Mucosa of gallbladder (tissue), 1 donor: ENCODE measurements at regions not wholly inside any gene's neighbourhood (a gene's known extent, or its start where the extent isn't known, plus 50 kb on each side); places are given as distances from the start of the nearest gene placed in this dataset.

Experiments
- DNase-seq: peaks from one replicate; pipeline ENCODE4 v3.0.0-alpha.2; 2020; ENCODE audit warnings: low spot score
- donor health status: DM: no; HTN: no; CAD: no.

DNA sequence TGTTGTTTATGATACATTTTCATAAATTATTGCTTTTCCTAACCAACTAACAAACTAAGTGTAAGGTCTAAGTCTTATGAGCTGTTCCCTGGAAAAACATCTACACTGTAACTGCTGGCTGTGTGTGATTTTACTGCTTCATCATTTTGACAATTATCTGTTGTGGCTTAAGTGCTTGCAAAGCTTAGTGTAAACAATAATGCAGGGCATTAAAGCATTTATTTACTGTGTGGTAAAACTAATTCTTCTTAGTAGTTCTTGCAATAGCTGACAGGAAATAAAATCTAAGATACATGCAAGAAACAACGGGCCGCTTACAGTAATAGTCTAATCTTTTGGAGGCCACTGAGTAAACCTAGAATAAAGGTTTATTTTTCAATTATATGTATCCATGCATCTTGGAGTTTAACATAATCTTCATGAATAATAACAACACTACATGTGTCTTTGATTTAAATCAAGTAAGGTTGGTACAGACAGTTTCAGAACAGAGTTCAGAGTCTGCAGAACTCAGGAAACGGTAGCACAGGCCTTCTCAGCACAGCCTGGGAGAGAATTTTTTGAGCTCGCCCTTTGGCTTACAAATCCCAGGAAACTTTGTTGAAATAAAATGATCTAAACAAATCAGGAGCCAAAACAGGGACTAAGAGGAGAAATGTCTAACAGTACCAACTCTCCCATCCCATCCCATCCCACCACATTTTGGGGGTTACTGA lies 473.1 kb downstream of the NR2F1-AS1 start:
- no peak for DNase-seq

DNA sequence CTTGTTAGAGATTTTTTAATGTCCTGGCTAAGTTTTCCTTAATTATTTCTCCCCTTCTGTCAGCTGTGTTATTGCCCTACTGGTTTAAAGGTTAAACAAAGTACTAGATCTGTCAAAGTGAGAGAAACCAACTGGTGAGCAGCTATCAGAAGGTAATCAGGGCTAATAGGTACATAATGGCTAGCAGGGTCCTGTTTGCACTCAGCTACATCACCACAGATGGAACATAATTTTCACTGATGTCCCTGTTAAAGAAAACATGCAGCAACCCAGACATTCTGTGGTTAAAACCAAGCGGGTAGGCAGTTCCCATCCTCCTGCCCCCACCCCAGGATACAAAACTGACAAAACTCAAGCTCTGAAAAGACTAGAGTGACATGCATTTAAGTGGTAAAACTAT lies 473.9 kb downstream of the NR2F1-AS1 start:
- no peak for DNase-seq

DNA sequence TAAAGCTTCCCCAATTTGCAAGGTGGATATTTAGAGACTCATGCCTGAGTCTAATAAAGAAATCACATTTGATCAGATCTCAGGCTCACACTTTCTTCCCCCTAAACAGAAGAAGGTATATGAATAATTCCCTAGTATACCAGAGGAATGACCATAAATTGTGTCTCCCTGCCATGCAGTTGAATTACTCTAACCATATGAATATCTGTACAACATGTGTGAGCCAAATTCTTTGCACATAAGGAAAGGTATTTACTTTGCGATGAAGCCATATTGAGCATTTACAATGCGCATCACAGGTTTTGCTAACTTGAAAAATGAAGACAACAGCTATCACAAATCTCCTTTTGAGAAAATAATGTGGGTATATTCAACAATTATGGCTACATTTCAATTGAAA lies 479.4 kb downstream of the NR2F1-AS1 start:
- no peak for DNase-seq

DNA sequence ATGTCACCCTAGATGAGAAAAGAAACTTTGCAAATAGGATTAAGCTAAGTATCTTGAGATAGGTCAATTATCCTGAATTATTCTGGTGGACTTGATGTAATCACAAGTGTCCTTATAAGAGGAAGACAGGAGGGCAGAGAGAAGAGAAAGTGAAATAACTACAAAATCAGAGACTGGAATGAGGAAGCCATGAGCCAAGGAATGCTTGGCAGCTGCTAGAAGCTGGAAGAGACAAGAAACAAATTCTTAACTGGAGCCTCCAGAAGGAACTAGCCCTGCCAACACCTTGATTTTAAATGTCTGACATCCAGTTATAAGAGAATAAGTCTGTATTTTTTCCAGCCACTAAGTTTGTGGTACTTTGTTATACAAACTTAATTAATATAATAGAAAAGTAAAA lies 480.0 kb downstream of the NR2F1-AS1 start:
- DNase-seq: no peak

DNA sequence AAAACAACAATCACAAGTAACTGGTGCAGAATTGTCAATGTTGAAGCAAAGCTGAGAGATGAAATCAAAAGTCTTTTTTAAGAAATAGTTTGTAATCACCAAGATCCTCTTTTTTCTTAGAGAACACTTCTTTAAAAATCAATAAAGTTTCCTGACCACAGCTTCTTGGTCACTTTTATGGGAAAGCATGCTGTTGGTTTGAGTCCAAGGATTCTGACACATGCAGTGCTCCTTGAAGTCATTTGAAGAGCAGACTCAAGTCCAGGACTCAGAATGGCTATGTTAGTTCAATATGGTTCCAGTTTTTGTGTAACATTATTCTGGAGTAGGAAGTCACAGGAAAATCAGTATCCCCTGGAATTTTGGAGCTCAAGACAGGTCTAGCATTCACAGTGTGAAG lies 480.6 kb downstream of the NR2F1-AS1 start:
- DNase-seq: no peak

DNA sequence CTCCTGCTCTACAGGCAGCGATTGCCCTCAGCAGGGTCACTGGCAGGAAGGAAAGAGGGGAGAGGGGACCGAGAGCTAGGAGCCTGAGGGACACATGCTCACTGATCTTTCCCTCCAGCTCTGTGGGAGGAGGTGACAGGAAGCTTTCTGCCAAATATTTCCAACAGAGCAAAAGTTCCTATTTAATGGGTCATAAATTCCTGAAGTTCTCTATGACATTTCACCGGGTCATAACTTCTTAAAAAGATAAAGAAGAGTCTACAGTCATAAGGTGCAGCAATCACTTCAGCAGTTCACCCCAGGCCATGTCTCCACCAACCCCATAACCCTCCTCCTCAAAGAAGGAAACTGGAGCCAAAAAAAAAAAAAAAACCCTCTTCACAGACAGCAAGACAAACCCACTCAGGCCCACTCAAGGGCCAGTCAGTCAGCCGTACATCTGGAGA lies 481.1 kb downstream of the NR2F1-AS1 start:
- DNase-seq: no peak

DNA sequence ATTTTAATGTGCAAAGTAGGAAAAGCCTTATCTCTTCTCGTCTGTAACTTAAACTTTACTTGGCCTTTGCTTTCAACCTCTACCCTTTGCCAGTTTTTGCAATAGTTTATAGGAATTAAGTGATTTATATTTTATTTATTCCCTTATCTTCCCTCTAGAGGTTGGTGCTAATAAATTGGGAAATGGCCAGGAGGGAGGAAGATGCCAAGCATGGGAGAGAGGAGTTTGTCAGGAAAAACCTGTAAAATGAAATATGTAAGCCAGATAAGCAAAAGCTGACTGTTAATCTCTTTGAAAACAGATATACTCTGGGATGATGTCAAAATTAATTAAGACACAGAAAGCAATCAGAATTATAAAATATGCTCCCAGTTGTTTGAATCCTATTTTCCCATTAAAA lies 484.5 kb downstream of the NR2F1-AS1 start:
- no peak for DNase-seq

DNA sequence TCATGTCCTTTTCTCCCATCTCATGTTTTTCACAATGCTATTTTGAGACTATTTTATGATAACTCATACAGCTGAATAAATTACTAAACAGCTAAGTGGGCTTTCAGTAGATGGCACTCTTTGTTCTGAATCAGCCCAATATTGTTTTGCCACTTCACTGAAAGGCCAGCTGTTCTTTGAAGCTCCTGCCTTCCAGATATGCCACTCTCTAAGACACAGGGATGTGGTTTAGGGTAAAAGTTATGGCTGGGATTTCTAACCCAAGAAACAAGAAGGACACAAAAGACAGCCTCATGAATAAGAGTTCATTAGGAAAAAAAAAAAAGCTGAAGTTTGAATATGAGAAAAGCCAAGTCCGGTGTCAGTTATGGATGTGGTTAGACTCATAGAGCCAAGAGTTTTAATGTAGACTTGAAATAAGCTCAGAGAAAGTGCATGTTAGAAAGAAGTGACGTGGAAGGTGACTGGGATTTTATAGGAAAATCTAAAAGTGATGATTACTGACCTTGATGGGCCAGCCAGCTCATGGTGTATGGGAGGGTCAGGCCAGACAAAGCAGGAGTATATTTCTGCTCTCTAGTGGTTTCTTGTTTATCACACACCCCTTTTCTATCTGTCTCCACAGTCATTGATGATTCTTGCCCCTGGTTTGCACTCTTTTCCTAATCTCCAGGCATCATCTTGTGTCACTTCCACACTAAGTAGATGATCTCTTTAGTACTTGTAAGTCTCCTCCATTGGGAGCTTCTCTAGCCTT lies 488.5 kb downstream of the NR2F1-AS1 start:
- no peak for DNase-seq

DNA sequence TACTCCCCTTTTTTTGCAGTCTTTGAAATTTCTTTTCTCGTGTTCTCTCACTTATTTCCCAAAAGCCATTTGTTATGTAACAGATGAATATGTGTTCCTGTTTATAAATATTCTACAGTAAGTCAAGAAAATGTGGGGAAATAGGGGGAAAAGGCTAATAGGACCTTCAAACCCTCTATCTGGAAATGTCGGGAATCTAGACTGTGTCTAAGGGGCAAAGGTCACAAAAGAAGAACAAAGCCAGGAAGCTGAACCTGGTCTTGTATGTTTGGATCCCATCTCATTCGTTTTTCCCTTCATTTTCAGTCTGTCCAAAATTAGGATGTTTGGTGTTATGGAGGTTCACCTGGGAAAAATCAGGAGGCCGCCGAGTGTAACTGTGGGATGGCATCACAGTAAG lies 490.3 kb downstream of the NR2F1-AS1 start:
- DNase-seq: no peak

DNA sequence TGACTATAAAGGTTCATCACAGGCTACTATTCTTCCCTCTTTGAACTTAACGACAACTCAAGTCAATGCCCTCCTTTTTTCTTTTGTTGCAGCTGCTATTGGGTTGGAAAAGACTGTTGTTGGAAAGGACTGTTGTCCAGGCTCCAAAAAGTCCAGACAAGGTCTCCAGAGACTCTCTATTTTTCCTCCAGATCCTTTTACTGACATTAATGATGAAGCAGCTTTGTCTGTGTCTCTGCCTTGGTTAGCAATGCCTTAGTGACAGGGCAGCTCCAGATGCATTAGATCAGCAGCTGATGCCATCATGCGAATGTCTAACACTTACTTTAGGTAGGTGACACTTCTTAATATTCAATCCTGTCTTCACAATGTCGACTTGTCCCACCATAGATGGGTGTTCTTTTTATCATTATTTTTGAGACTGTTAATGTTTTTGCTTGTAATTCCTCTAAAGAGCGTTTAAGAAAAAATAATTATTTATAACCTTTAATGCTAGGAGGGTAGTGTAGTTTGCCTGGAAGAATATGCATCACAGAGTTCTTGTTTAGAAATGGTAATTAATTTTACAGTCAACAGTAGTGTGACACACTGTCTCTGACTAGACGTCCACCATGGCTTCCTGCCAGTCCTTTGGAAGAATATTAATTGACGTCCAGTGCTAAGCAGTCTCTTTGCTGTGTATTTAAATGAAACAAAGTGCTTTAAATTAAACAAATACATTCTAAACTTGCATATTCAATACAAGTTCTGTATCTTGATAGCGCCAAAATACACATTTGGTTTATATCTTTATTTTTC lies 492.2 kb downstream of the NR2F1-AS1 start:
- no peak for DNase-seq

DNA sequence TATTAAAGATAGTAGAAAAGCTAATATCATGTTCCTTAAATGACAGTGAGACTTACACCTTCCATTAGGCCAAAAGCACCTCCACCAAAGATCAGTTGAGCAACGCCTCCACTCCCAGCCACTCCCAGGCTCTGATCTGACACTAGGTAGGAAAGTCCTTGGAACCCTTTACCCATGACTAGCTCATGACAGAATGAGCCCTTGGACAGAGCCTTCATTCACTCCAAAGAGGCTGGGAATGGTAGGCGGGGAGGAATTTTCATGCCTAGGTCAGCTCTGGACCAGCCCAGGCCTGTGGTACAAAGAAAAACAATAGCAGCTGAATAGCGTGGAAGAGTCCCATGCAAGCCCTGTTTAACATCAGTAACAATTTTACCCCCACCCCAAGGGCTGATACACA lies 493.7 kb downstream of the NR2F1-AS1 start:
- no peak for DNase-seq

DNA sequence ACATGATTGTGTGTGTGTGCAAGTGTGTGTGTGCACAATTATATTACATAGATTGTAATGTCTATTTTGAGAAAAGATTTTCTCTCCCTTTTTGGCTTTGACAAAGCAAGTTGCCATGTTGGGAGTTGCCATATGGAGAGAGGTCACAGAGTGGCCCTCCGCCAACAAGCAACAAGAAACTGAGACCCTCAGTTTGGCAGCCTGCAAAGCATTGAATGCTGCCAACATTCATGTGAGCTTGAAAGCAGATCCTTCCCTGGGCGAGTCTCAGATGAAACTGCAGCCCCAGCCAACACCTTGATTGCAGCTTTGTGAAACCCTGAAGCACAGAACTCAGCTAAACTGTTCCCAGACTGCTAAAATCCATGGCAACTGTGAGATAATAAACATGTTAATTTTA lies 498.0 kb downstream of the NR2F1-AS1 start:
- no peak for DNase-seq

DNA sequence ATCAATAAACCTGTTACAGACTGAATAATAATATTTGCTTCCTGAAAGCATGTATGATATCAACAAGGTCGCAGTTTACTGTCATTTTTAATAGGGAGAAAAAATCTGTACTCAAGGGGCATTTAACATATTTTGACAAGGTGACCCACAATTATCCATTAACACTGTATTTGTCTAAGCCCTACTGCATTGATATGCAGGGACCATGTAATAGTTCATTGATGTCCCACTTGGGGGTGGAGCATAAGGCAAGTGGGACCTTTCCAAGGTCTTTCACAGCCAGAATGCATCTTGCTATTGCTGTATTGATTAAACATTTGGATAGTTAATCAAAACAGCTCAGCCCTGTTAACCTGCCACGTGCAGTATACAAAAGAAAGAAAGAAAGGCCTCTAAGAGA lies 502.0 kb downstream of the NR2F1-AS1 start:
- DNase-seq: peak; percentile 23

DNA sequence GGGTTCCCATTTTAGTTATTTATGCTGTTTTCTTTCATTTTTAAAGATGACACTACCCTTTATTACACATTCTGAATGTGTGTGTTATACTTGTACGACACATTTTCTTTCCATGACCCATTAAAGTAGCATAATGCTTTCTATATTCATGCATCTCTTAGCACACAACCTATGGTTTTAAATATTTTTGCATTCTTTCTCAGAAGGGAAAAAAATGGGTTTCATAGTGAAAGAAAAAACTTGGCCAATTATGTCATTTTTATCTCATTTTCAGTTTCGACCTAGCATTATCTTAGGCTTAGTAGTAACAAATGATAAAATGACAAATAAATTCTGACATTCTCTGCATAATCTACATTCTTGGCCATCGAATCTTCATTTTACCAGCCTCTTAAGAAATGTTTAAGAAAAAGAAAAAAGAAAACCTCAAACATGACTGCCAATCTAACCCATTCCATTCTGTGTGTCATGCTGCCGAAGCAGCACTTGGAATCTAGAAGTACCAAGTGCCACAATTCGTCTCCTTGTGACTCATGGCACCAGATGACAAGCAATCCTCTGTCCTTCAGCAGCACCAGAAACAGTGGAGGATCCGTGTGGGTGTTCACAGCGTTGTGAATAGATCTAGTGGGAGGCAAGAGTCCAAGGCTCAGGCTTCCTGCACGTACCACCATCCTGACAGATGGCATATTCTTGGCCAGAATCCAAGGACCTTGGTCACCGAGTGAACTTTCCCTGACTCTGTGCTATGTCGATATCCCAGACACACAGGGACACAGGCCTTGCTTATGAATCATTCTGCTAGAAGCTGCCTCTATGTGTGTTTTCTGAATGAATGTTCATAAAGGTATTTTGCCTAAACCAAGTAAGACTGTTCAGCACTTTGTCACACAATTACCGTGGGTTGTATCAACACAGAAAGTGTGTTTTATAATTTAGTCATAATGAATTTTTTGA lies 502.7 kb downstream of the NR2F1-AS1 start:
- peak; percentile 91 for DNase-seq

DNA sequence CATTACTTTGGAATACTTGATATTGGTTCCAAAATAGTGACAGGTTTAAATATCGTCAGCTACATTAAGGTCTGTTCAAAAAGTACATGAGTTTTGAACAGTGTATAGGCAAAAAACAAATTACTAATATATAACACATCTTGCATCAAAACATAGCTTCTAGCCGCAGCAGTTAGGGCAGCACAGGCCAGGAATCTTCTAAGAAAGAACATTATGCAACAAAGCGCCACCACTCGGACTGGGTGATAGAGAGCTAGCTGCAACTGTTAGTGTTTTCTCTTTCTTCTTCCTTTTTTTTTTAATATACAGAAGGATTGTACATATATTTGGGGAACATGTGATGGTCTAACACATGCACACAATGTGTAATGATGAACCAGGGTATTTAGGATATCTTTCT lies 504.5 kb downstream of the NR2F1-AS1 start:
- DNase-seq: no peak

DNA sequence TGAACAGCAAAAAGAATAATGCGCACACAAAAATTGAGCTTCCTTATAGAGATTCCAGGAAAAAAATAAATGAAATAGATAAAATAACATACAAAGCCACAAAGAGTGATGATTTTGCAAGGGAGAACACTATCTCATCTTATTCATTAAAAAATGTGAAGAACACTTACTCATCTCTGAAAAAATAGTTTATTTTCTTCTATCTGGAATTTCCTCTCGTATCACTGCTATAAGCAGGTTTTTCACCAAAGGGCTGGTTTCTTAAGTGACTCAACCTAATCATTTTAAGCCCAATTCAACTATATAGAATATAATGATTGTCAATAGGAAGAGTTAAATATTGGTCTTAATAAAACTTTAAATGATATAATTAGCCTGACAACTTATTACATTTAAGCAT lies 504.9 kb downstream of the NR2F1-AS1 start:
- DNase-seq: no peak

DNA sequence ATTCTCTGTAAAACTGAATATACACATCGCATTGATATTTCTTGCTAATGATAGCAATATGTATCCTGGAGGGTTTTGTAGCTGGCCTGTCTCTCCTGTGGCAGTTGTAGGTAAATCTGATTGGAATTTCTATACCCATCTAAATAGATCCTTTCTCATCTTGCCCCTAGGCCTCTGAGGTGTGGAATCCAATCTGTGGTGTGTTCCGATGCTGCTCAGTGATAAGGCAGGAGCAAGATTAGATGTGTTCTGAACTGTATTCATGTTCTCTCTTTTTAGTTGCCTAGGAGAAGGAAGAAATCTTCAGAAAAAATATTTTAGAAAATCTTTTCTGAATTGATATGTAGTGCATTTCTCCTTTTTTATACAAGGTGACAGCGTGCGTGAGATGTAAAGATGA lies 507.5 kb downstream of the NR2F1-AS1 start:
- no peak for DNase-seq

DNA sequence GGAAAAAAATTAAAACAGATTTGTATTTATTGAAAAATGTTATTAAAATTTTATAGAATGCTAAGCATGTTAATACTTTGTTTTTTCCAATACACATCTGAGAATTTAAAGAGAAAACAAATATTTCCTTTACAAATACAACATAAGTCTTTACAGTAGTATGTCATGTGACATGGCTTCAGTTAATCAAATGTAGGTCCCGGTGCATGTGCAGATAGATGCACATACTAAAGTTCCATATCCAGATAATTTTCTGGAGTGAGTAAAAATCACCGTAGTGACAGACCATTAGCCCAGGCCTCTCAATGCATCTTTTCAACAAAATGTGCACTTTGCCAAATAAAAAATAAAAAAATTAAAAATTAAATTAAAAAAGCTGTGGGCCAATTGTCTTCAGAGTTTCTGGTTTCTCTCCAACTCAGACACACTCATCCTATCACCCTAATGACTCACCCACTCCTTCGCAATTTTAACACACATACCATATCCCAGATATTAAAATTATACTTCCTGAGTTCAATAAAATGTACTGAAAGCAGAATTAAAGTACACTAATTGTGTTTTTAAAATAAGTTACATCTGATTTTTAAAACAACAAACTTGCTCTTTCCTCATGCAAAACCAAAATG lies 508.1 kb downstream of the NR2F1-AS1 start:
- no peak for DNase-seq

DNA sequence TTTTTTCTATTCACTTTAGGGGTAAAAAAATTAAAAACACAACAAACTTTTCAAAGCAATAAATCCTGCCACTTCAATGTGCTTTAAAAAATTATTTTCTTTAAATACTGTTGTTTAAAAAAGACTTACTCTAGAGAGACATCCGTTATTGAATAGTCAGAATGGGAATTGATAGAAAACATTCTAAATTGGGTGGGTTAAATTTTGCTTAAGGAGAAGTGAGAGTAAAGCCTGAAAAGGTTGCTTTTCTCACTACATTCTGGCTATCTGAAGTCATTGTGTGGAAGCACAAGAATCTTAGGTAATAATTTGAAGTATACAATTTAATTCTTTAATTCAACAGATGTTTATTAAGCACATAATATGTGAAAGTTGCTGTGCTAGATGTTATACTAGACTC lies 509.3 kb downstream of the NR2F1-AS1 start:
- DNase-seq: no peak

DNA sequence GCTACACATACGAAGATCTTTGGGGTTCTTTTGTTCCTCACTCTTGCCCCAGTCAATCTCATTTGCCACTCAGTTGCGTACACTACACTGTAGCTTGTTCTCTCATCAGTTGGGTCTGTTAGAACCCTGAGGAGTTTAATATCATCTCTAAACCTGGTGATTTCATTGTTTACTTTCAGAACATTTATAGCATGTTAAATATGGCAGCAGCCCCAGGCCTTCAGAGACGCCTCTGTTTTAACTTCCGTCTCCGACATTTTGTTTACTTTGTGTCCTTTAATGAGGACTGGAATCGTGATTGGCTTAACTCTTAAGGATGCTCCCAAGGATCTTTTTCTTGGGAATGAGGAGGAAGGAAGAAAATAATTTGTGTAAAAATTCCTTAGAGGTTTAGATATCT lies 510.1 kb downstream of the NR2F1-AS1 start:
- no peak for DNase-seq

DNA sequence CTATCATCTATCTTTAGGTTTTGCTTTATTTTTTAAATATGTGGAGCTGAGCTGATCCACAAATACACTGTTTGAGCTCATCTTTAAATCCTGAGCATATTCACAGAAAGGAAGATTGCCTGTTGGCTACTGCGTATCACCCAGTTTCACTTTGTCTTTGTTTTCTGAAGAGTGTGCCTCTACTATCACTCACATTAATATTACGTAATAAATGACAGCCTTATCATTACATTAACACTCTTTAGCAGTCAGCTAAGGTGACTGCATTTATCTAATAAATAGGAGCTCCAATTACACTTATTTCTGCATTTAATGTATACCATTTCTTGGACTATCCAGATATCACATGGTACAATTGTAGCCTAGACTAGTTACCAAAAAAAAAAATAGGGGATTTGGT lies 511.7 kb downstream of the NR2F1-AS1 start:
- no peak for DNase-seq
